Jurkat, Clone E6-1 (cell line): ENCODE measurements at regions not wholly inside any gene's neighbourhood (a gene's known extent, or its start where the extent isn't known, plus 50 kb on each side); places are given as distances from the start of the nearest gene placed in this dataset.
"Not testable (repeated sequence)": the region's sequence is repeated elsewhere in the genome, so short reads cannot be mapped to it uniquely, and the experiment has no call there.

ENCODE experiments used
- DNase-seq: peaks from one replicate; pipeline ENCODE4 v3.0.0-alpha.2; 2011; ENCODE audit warnings: low read depth, low spot score
- H3K4me3 ChIP-seq: 2 replicates; pipeline ENCODE4 v1.5.1; 2011; ENCODE audit warnings: mild to moderate bottlenecking, low read length, control low read depth, moderate library complexity

- no peak for DNase-seq
- no peak overlapping the region for H3K4me3 ChIP-seq
These were observed 442.3 kb downstream of the EPHA7 start for GRCh38 chr6:92977018-92977417.

- peak; percentile 9 for DNase-seq
These were observed 452.0 kb downstream of the EPHA7 start for GRCh38 chr6:92967362-92967761.

GRCh38 chr6:92962846-92963245, 456.5 kb downstream of the EPHA7 start:
- no peak for DNase-seq
- H3K4me3 ChIP-seq: no peak overlapping the region

More at GRCh38 chr6:92967362-92967761, 452.0 kb downstream of the EPHA7 start:
- H3K4me3 ChIP-seq: no peak overlapping the region

GRCh38 chr6:92952111-92952510, 467.2 kb downstream of the EPHA7 start:
- H3K4me3 ChIP-seq, DNase-seq: not testable (repeated sequence)

- H3K4me3 ChIP-seq: no peak overlapping the region
- DNase-seq: no peak
These were observed 473.6 kb downstream of the EPHA7 start for GRCh38 chr6:92945799-92946198.

GRCh38 chr6:92944132-92944531, 475.2 kb downstream of the EPHA7 start:
- DNase-seq: no peak
- H3K4me3 ChIP-seq: no peak overlapping the region

GRCh38 chr6:92942549-92942948, 476.8 kb downstream of the EPHA7 start:
- no peak for DNase-seq
- no peak overlapping the region for H3K4me3 ChIP-seq

GRCh38 chr6:92934625-92935024, 484.7 kb downstream of the EPHA7 start:
- H3K4me3 ChIP-seq: no peak overlapping the region
- no peak for DNase-seq

- DNase-seq: no peak
- H3K4me3 ChIP-seq: no peak overlapping the region
These were observed 489.2 kb downstream of the EPHA7 start for GRCh38 chr6:92930171-92930570.

GRCh38 chr6:92922216-92922806, 497.0 kb downstream of the EPHA7 start:
- H3K4me3 ChIP-seq: no peak overlapping the region
- no peak for DNase-seq

- DNase-seq: no peak
These were observed 503.9 kb downstream of the EPHA7 start for GRCh38 chr6:92915466-92915865.

GRCh38 chr6:92911301-92911700, 508.1 kb downstream of the EPHA7 start:
- no peak overlapping the region for H3K4me3 ChIP-seq
- DNase-seq: peak; percentile 73

More at GRCh38 chr6:92915466-92915865, 503.9 kb downstream of the EPHA7 start:
- H3K4me3 ChIP-seq: no peak overlapping the region

GRCh38 chr6:92910646-92911045, 508.7 kb downstream of the EPHA7 start:
- DNase-seq: no peak
- H3K4me3 ChIP-seq: no peak overlapping the region

GRCh38 chr6:92906385-92906784, 513.0 kb downstream of the EPHA7 start:
- DNase-seq: no peak
- no peak overlapping the region for H3K4me3 ChIP-seq

- no peak overlapping the region for H3K4me3 ChIP-seq
- no peak for DNase-seq
These were observed 525.6 kb downstream of the EPHA7 start for GRCh38 chr6:92893741-92894140.

- H3K4me3 ChIP-seq: no peak overlapping the region
- no peak for DNase-seq
These were observed 526.7 kb downstream of the EPHA7 start for GRCh38 chr6:92892626-92893170.

GRCh38 chr6:92888316-92888715, 531.0 kb downstream of the EPHA7 start:
- H3K4me3 ChIP-seq: no peak overlapping the region
- no peak for DNase-seq

- H3K4me3 ChIP-seq: no peak overlapping the region
- DNase-seq: no peak
These were observed 531.5 kb downstream of the EPHA7 start for GRCh38 chr6:92887871-92888270.

- DNase-seq: no peak
- H3K4me3 ChIP-seq: no peak overlapping the region
These were observed 539.8 kb downstream of the EPHA7 start for GRCh38 chr6:92879526-92879925.

GRCh38 chr6:92864966-92865555, 554.3 kb downstream of the EPHA7 start:
- H3K4me3 ChIP-seq: no peak overlapping the region
- DNase-seq: no peak

- no peak overlapping the region for H3K4me3 ChIP-seq
- DNase-seq: no peak
These were observed 569.7 kb downstream of the EPHA7 start for GRCh38 chr6:92849636-92850035.
